HepG2 (cell line): ENCODE measurements at regions not wholly inside any gene's neighbourhood (a gene's known extent, or its start where the extent isn't known, plus 50 kb on each side); places are given as distances from the start of the nearest gene placed in this dataset.

Source experiments
- ATAC-seq: fragments of 200-7000 bp; cut with Tn5 transposase; 3 replicates; pipeline ENCODE4 v1.9.1; 2020; ENCODE audit warnings: mild to moderate bottlenecking, moderate library complexity
- BruUV-seq: library from RNA; stranded (reverse); fragments of 400-500 nt; replicated peaks from 2 replicates; lab custom pipeline; 2021; lab: Mats Ljungman, UMichigan
- CTCF ChIA-PET: fragments of 300-600 bp; formaldehyde crosslinking; extraction: SDS; loops from one replicate; lab custom pipeline; 2021; ENCODE audit warnings: low total read pairs, inconsistent platforms, low intra/inter-chr PET ratio; lab: Yijun Ruan, JAX
- POLR2A ChIA-PET: fragments of 350-600 bp; sonication (Branson Sonifier 250); formaldehyde crosslinking; loops from one replicate; lab custom pipeline; 2020; ENCODE audit warnings: antibody characterized with exemption, inconsistent platforms; lab: Yijun Ruan, JAX
- DNase-seq: peaks from one replicate; pipeline ENCODE4 v3.0.0-alpha.2; 2015; ENCODE audit warnings: low spot score
- FAIRE-seq: peaks from 3 replicates; lab custom pipeline; 2011; peaks lifted over from hg19 to GRCh38; lab: Jason Lieb, UNC
- H2AFZ ChIP-seq: one replicate; pipeline ENCODE4 v1.6.1; 2011; ENCODE audit warnings: low read length, inconsistent platforms
- H3K27ac ChIP-seq: fragments of 300-600 bp; 3 replicates; pipeline ENCODE4 v1.8.0; 2011; ENCODE audit warnings: mixed run types, mild to moderate bottlenecking, mixed read lengths, low read length, inconsistent platforms; ENCODE audit not compliant: insufficient read depth; ENCODE audit errors: extremely low read length
- H3K27me3 ChIP-seq, 2 experiments: fragments of 200-600 bp in 1 of 2; 2 replicates in 1 of 2; 3 replicates in 1 of 2; pipeline versions ENCODE4 v1.6.0 to v1.8.0; 2011; ENCODE audit warnings: low read length in 2 of 2, mild to moderate bottlenecking in 2 of 2, moderate library complexity in 2 of 2, inconsistent platforms in 1 of 2; ENCODE audit not compliant: insufficient read depth in 2 of 2, control insufficient read depth in 1 of 2
- H3K36me3 ChIP-seq, 2 experiments: fragments of 200-600 bp in 1 of 2; replicated peaks in 1 of 2; 2 replicates in 1 of 2; 3 replicates in 1 of 2; pipeline versions ENCODE4 v1.5.1 to v1.8.0; 2011; ENCODE audit warnings: low read length in 2 of 2, inconsistent platforms in 1 of 2; ENCODE audit not compliant: insufficient read depth in 2 of 2, control insufficient read depth in 1 of 2
- H3K4me1 ChIP-seq: 2 replicates; pipeline ENCODE4 v1.5.1; 2012; ENCODE audit warnings: low read length, inconsistent platforms; ENCODE audit not compliant: insufficient read depth
- H3K4me2 ChIP-seq: 2 replicates; pipeline ENCODE4 v1.6.0; 2011; ENCODE audit warnings: low read depth, low read length, inconsistent platforms
- H3K4me3 ChIP-seq, 3 experiments: fragments of 200-600 bp in 1 of 3; sonication (generic), shearing (Covaris generic) in 1 of 3; replicated peaks in 1 of 3; 2 replicates each; pipeline ENCODE4 v1.5.1; 2011 to 2016; ENCODE audit warnings: low read length in 3 of 3, inconsistent platforms in 2 of 3, low read depth in 2 of 3, mild to moderate bottlenecking in 2 of 3, control low read depth in 1 of 3, mixed read lengths in 1 of 3; ENCODE audit not compliant: insufficient read depth in 1 of 3
- H3K79me2 ChIP-seq: one replicate; pipeline ENCODE4 v1.6.1; 2011; ENCODE audit warnings: low read length, inconsistent platforms; ENCODE audit not compliant: insufficient read depth
- H3K9ac ChIP-seq: 2 replicates; pipeline ENCODE4 v1.6.0; 2011; ENCODE audit warnings: mild to moderate bottlenecking, low read depth, low read length, inconsistent platforms; ENCODE audit not compliant: insufficient read depth
- H3K9me3 ChIP-seq: 2 replicates; pipeline ENCODE4 v1.5.1; 2012; ENCODE audit warnings: mild to moderate bottlenecking, low read length
- H4K20me1 ChIP-seq: 2 replicates; pipeline ENCODE4 v1.6.0; 2011; ENCODE audit warnings: inconsistent platforms, mild to moderate bottlenecking, low read length, moderate library complexity; ENCODE audit not compliant: insufficient read depth
- LCORL ChIP-seq, 2 experiments: fragments of 450-650 bp in 1 of 2; sonication (generic) in 1 of 2; formaldehyde crosslinking in 1 of 2; IDR thresholded peaks; 2 replicates each; pipeline versions ENCODE4 v1.5.0 to v1.6.1; 2017 to 2020; ENCODE audit warnings: antibody characterized with exemption in 1 of 2, missing genetic modification reagents in 1 of 2
- MIER2 ChIP-seq: IDR thresholded peaks from 2 replicates; pipeline ENCODE4 v1.6.1; 2016; ENCODE audit warnings: missing biosample characterization, missing genetic modification reagents
- NBN ChIP-seq: fragments of 450-650 bp; conservative IDR thresholded peaks from 2 replicates; pipeline ENCODE4 v1.6.1; 2017
- NFYC ChIP-seq: IDR thresholded peaks from 2 replicates; pipeline ENCODE4 v1.6.1; 2016; ENCODE audit warnings: missing genetic modification reagents, missing compliant biosample characterization
- ZFYVE20 ChIP-seq: sonication (generic); formaldehyde crosslinking; IDR thresholded peaks from 2 replicates; pipeline ENCODE4 v1.8.0; 2023; ENCODE audit warnings: low read depth, mild to moderate bottlenecking, moderate library complexity, missing genetic modification reagents, borderline replicate concordance
- ZNF20 ChIP-seq: sonication (generic); formaldehyde crosslinking; IDR thresholded peaks from 2 replicates; pipeline ENCODE4 v1.4.0; 2020; ENCODE audit warnings: mild to moderate bottlenecking, moderate library complexity, missing genetic modification reagents
- ZNF776 ChIP-seq: sonication (generic); formaldehyde crosslinking; IDR thresholded peaks from 2 replicates; pipeline ENCODE4 v1.4.0; 2020; ENCODE audit warnings: mild to moderate bottlenecking, missing genetic modification reagents
- ZNF792 ChIP-seq: IDR thresholded peaks from 2 replicates; pipeline ENCODE4 v1.6.1; 2016
- WGBS: methylation state at CpG from one replicate; pipeline ENCODE4 v1.1.6; 2017; ENCODE audit warnings: low lambda C conversion rate; 5-methylcytosine and 5-hydroxymethylcytosine counted together
- in situ Hi-C: cut with HindIII; loops from 2 replicates; pipeline ENCODE4 v1.10.0; 2017; ENCODE audit warnings: low pct_unique_long_range_greater_than_20kb; ENCODE audit not compliant: extremely low pct_ligation_motif_present
- intact Hi-C: fragments of 100-400 bp; cut with micrococcal nuclease; formaldehyde crosslinking; loops from one replicate; pipeline ENCODE4 v1.10.0; 2022; ENCODE audit not compliant: unreplicated experiment
- TF ChIP-seq, protein P1 (sequence below): IDR thresholded peaks from 2 replicates; pipeline ENCODE4 v1.6.1; 2018; ENCODE audit warnings: missing genetic modification reagents, mild to moderate bottlenecking, missing compliant biosample characterization
- TF ChIP-seq, protein P2 (sequence below): sonication (generic); formaldehyde crosslinking; IDR thresholded peaks from 2 replicates; pipeline ENCODE4 v1.8.1; 2023; ENCODE audit warnings: mild to moderate bottlenecking, moderate library complexity, missing genetic modification reagents

DNA sequence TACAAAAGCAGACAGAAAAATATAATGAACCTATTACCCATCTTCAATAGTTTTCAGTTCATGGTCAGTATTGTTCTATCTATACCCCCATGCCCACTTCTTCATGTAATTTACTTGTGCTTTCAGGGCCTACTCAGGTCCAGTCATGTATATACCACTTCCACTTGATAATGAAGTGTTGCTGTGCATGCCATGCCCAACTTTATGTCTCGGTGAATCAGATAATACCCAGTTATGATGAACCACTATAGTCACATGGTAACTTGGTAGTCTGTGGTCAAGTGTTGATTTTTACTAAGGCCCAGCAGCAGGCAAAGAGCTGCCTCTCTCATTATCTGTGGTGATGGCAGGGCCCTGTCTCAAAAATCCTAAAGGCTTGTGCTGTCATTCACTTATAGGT, 70.7 kb upstream of the IL33 start:
- Histone ChIP-seq H3K27me3 (no peaks in the 10 kb centered on the region), H2AFZ (no peak overlapping the region), H3K4me3 (no peak overlapping the region), H3K4me2 (no peak overlapping the region), H3K36me3 (no peaks in the 10 kb centered on the region), H3K4me1 (peaks cover 9% of the 10 kb centered on the region; the same call in 1 of the 2 replicates), H4K20me1 (no peaks in the 10 kb centered on the region), H3K27ac (no peak overlapping the region), H3K79me2 (no peaks in the 10 kb centered on the region), H3K9ac (no peak overlapping the region), H3K9me3 (no peaks in the 10 kb centered on the region)
- DNase-seq (no peak), FAIRE-seq (no peak), ATAC-seq (no peak)
- BruUV-seq = no TSS peak
- WGBS = 0% methylated on average over 1 of the region's 1 CpG
- CTCF ChIA-PET = no interaction called here
- intact Hi-C loops = no loop called here
- in situ Hi-C loops = no loop called here
- POLR2A ChIA-PET = no interaction called here
- TF ChIP-seq, protein P1, sequence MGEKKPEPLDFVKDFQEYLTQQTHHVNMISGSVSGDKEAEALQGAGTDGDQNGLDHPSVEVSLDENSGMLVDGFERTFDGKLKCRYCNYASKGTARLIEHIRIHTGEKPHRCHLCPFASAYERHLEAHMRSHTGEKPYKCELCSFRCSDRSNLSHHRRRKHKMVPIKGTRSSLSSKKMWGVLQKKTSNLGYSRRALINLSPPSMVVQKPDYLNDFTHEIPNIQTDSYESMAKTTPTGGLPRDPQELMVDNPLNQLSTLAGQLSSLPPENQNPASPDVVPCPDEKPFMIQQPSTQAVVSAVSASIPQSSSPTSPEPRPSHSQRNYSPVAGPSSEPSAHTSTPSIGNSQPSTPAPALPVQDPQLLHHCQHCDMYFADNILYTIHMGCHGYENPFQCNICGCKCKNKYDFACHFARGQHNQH (CRISPR knock-in tag) = no peak
- TF ChIP-seq, protein P2, sequence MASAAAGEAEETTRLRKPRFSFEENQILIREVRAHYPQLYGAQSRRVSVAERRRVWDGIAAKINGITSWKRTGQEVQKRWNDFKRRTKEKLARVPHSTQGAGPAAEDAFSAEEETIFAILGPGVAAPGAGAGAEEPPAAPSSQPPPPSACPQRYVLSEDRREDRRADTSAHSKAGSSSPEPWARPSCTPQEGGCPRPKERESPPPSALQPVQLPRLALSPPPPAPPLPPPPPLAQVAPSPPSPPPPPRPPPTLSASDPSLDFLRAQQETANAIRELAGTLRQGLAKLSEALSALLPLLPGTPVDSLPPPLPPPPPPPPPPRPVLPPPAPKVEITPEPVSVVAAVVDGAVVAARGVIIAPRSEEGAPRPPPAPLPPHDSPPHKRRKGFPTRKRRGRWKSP (CRISPR knock-in tag) = no peak
- no peak for TF ChIP-seq ZNF776
- no peak for TF ChIP-seq NBN
- TF ChIP-seq ZNF20 (CRISPR knock-in tag) = no peak
- no peak for TF ChIP-seq LCORL (IDR thresholded peaks at IDR 0.05)
- no peak for TF ChIP-seq LCORL (CRISPR knock-in tag; IDR thresholded peaks at IDR 0.05)
- no peak for TF ChIP-seq MIER2 (CRISPR knock-in tag)
- no peak for TF ChIP-seq ZFYVE20
- no peak for TF ChIP-seq NFYC (CRISPR knock-in tag)
- no peak for TF ChIP-seq ZNF792 (CRISPR knock-in tag)
